ENCODE measurements at regions not wholly inside any gene's neighbourhood (a gene's known extent, or its start where the extent isn't known, plus 50 kb on each side); places are given as distances from the start of the nearest gene placed in this dataset.

GRCh38 chr12:41846718-41847117 is 298.0 kb downstream of the GXYLT1 start:
- H2BK15ac ChIP-seq (ENCODE audit: low read depth, low read length) = no peak overlapping the region
- H3K4ac ChIP-seq (ENCODE audit: low read depth, low read length) = no peak overlapping the region
- dilution Hi-C loops (cut with HindIII; ENCODE audit: low sequenced_read_pairs, unreplicated experiment) (no loop called here), in situ Hi-C loops (cut with MboI; ENCODE audit: low sequenced_read_pairs) (no loop called here), intact Hi-C loops (cut with micrococcal nuclease) (no loop called here)
- H2BK120ac ChIP-seq (ENCODE audit: low read depth, low read length) = no peak overlapping the region
- H3K9me1 ChIP-seq (ENCODE audit: insufficient read depth, low read length) = no peaks in the 10 kb centered on the region
- no peak overlapping the region for H3K4me3 ChIP-seq (ENCODE audit: insufficient read depth, low read depth, low read length)
- H4K8ac ChIP-seq (ENCODE audit: low read depth in 2 of 2, low read length in 2 of 2) = no peak overlapping the region
- no peak overlapping the region for H2AFZ ChIP-seq (replicated peaks; ENCODE audit: low read length, poor library complexity)
- H3K14ac ChIP-seq (replicated peaks; ENCODE audit: low read depth, low read length) = no peak overlapping the region
- no peaks in the 10 kb centered on the region for H3K79me1 ChIP-seq (ENCODE audit: low read depth in 1 of 2, low read length in 2 of 2)
- H3K9ac ChIP-seq (ENCODE audit: low read depth, low read length) = no peak overlapping the region
- H4K91ac ChIP-seq (ENCODE audit: insufficient read depth, low read depth, low read length) = no peak overlapping the region
- H3K4me2 ChIP-seq (ENCODE audit: low read depth, low read length) = no peak overlapping the region
- H3K27ac ChIP-seq (ENCODE audit: insufficient read depth, low read length) = no peak overlapping the region
- ChIA-PET POLR2A (ENCODE audit: unreplicated experiment) (no interaction called here), CTCF (no interaction called here)
- no peak overlapping the region for H2BK20ac ChIP-seq (ENCODE audit: low read depth, low read length)
- TF ChIP-seq RAD21 (IDR thresholded peaks at IDR 0.05; ENCODE audit: low read length) (no peak), FOS (IDR thresholded peaks at IDR 0.05; ENCODE audit: low read depth, low read length) (no peak), CTCF (conservative IDR thresholded peaks at IDR 0.05; ENCODE audit: low read depth, low read length) (no peak), CEBPB (IDR thresholded peaks at IDR 0.05; ENCODE audit: low read depth, low read length) (no peak), ELK1 (IDR thresholded peaks at IDR 0.05; ENCODE audit: borderline replicate concordance, low read depth, low read length) (no peak), CHD1 (IDR thresholded peaks at IDR 0.05; ENCODE audit: low read depth, low read length) (no peak), MXI1 (IDR thresholded peaks at IDR 0.05; ENCODE audit: borderline replicate concordance, low read depth, low read length) (no peak), MAFK (IDR thresholded peaks at IDR 0.05; ENCODE audit: low read depth, low read length) (no peak), SMC3 (IDR thresholded peaks at IDR 0.05; ENCODE audit: low read depth, low read length) (no peak), USF2 (IDR thresholded peaks at IDR 0.05; ENCODE audit: low read depth, low read length) (no peak), RFX5 (IDR thresholded peaks at IDR 0.05; ENCODE audit: low read depth, low read length) (no peak)
- no peak overlapping the region for H3K18ac ChIP-seq (ENCODE audit: low read depth, low read length)
- H3K27me3 ChIP-seq (ENCODE audit: control insufficient read depth, insufficient read depth, low read length) = no peaks in the 10 kb centered on the region
- no peak overlapping the region for H3K23ac ChIP-seq (ENCODE audit: low read depth, low read length)
- H3K36me3 ChIP-seq (ENCODE audit: control insufficient read depth, insufficient read depth, low read length) = no peaks in the 10 kb centered on the region
- no peaks in the 10 kb centered on the region for H3K9me3 ChIP-seq (ENCODE audit: control insufficient read depth, insufficient read depth, low read length)
- H4K20me1 ChIP-seq (ENCODE audit: insufficient read depth, low read length) = no peaks in the 10 kb centered on the region
- no peaks in the 10 kb centered on the region for H3K4me1 ChIP-seq (ENCODE audit: control insufficient read depth, insufficient read depth, low read length)
- ATAC-seq (ENCODE audit: low read depth) (no peak), DNase-seq (no peak)
- no peak overlapping the region for H2AK5ac ChIP-seq (ENCODE audit: low read depth, low read length)
- no CpG with 5 or more reads among the region's 1 CpG for WGBS, 2 experiments (ENCODE audit: extremely low coverage in 2 of 2, insufficient read length in 1 of 2)
- H2BK5ac ChIP-seq (ENCODE audit: low read depth, low read length, poor library complexity, severe bottlenecking) = no peak overlapping the region
- no peak overlapping the region for H3K56ac ChIP-seq (ENCODE audit: extremely low read depth, insufficient read depth, low read length)
- no peak overlapping the region for H2AK9ac ChIP-seq (replicated peaks; ENCODE audit: low read depth, low read length, poor library complexity)
- H4K5ac ChIP-seq (ENCODE audit: low read depth, low read length) = no peak overlapping the region
- no TSS peak for BruUV-seq (replicated peaks)

All from IMR-90 (cell line).